ENCODE measurements at regions not wholly inside any gene's neighbourhood (a gene's known extent, or its start where the extent isn't known, plus 50 kb on each side); places are given as distances from the start of the nearest gene placed in this dataset.

- DNase-seq (ENCODE audit: low read depth): no peak
These were observed 72.3 kb downstream of the LINC00237 start for GRCh38 chr20:21033817-21034216.

GRCh38 chr20:21031666-21032065, 74.5 kb downstream of the LINC00237 start:
- DNase-seq (ENCODE audit: low read depth): no peak

- no peak for DNase-seq (ENCODE audit: low read depth)
These were observed 76.8 kb downstream of the LINC00237 start for GRCh38 chr20:21029341-21029740.

GRCh38 chr20:21028921-21029320, 77.2 kb downstream of the LINC00237 start:
- DNase-seq (ENCODE audit: low read depth): no peak

GRCh38 chr20:21028436-21028835, 77.7 kb downstream of the LINC00237 start:
- no peak for DNase-seq (ENCODE audit: low read depth)

- no peak for DNase-seq (ENCODE audit: low read depth)
These were observed 78.6 kb downstream of the LINC00237 start for GRCh38 chr20:21027569-21027968.

GRCh38 chr20:21026951-21027350, 79.2 kb downstream of the LINC00237 start:
- no peak for DNase-seq (ENCODE audit: low read depth)

GRCh38 chr20:21024420-21024819, 81.7 kb downstream of the LINC00237 start:
- no peak for DNase-seq (ENCODE audit: low read depth)

- DNase-seq (ENCODE audit: low read depth): no peak
These were observed 83.2 kb downstream of the LINC00237 start for GRCh38 chr20:21022925-21023324.

GRCh38 chr20:21021472-21021790, 84.7 kb downstream of the LINC00237 start:
- no peak for DNase-seq (ENCODE audit: low read depth)

- no peak for DNase-seq (ENCODE audit: low read depth)
These were observed 85.3 kb downstream of the LINC00237 start for GRCh38 chr20:21020659-21021471.

- DNase-seq (ENCODE audit: low read depth): no peak
These were observed 86.1 kb downstream of the LINC00237 start for GRCh38 chr20:21019814-21020658.

- DNase-seq (ENCODE audit: low read depth): no peak
These were observed 86.7 kb downstream of the LINC00237 start for GRCh38 chr20:21019468-21019813.

- no peak for DNase-seq (ENCODE audit: low read depth)
These were observed 87.6 kb downstream of the LINC00237 start for GRCh38 chr20:21018576-21018975.

GRCh38 chr20:21017528-21018085, 88.6 kb downstream of the LINC00237 start:
- no peak for DNase-seq (ENCODE audit: low read depth)

- DNase-seq (ENCODE audit: low read depth): no peak
These were observed 89.4 kb downstream of the LINC00237 start for GRCh38 chr20:21016751-21017150.

- no peak for DNase-seq (ENCODE audit: low read depth)
These were observed 91.6 kb downstream of the LINC00237 start for GRCh38 chr20:21014528-21014927.

GRCh38 chr20:21008951-21009350, 97.2 kb downstream of the LINC00237 start:
- no peak for DNase-seq (ENCODE audit: low read depth)

GRCh38 chr20:21006611-21007010, 99.5 kb downstream of the LINC00237 start:
- DNase-seq (ENCODE audit: low read depth): no peak

- DNase-seq (ENCODE audit: low read depth): no peak
These were observed 101.6 kb downstream of the LINC00237 start for GRCh38 chr20:21004386-21005076.

GRCh38 chr20:21003902-21004301, 102.3 kb downstream of the LINC00237 start:
- no peak for DNase-seq (ENCODE audit: low read depth)

- DNase-seq (ENCODE audit: low read depth): no peak
These were observed 103.7 kb downstream of the LINC00237 start for GRCh38 chr20:21002486-21002885.

- DNase-seq (ENCODE audit: low read depth): no peak
These were observed 112.8 kb downstream of the LINC00237 start for GRCh38 chr20:20993372-20993771.

All from stimulated activated CD4-positive, alpha-beta T cell treated with anti-CD3 and anti-CD28 coated beads, Interleukin-2, amount 100 ng/mL, for 4 hours (primary cell).